K562 (cell line): ENCODE measurements at regions not wholly inside any gene's neighbourhood (a gene's known extent, or its start where the extent isn't known, plus 50 kb on each side); places are given as distances from the start of the nearest gene placed in this dataset.

Source experiments
- ATAC-seq: fragments of 200-7000 bp; cut with Tn5 transposase; 3 replicates; pipeline ENCODE4 v1.9.1; 2020; ENCODE audit warnings: moderate library complexity
- BruUV-seq: library from RNA; stranded (reverse); fragments of 400-500 nt; replicated peaks from 2 replicates; lab custom pipeline; 2021; lab: Mats Ljungman, UMichigan
- CTCF ChIA-PET: fragments of 300-600 bp; formaldehyde crosslinking; extraction: SDS; loops from one replicate; lab custom pipeline; 2021; ENCODE audit warnings: low intra/inter-chr PET ratio; lab: Yijun Ruan, JAX
- POLR2A ChIA-PET: fragments of 300-600, 350-650 bp; sonication (Branson Sonifier 250); formaldehyde crosslinking; extraction: SDS; loops from one replicate; lab custom pipeline; 2021; ENCODE audit warnings: antibody characterized with exemption, inconsistent platforms; lab: Yijun Ruan, JAX
- DNase-seq, 4 experiments: peaks; one replicate each; pipeline versions ENCODE4 v3.0.0 to v3.0.0-alpha.2; 2011 to 2018; ENCODE audit warnings: low spot score in 3 of 4, mixed read lengths in 3 of 4; ENCODE audit errors: extremely low read depth in 1 of 4
- FAIRE-seq: peaks from 2 replicates; lab custom pipeline; 2011; peaks lifted over from hg19 to GRCh38; lab: Jason Lieb, UNC
- H2AFZ ChIP-seq: 2 replicates; pipeline ENCODE4 v1.6.0; 2011; ENCODE audit warnings: low read depth, low read length, control low read depth, inconsistent platforms
- H3K27ac ChIP-seq: fragments of 200-600 bp; 3 replicates; pipeline ENCODE4 v1.8.0; 2011; ENCODE audit warnings: low read depth, mild to moderate bottlenecking, control low read depth, inconsistent platforms, low read length, moderate library complexity, mixed read lengths; ENCODE audit errors: extremely low read depth
- H3K27me3 ChIP-seq, 2 experiments: fragments of 300-600 bp in 1 of 2; 2 replicates in 1 of 2; 3 replicates in 1 of 2; pipeline versions ENCODE4 v1.6.0 to v1.8.0; 2011; ENCODE audit warnings: inconsistent platforms in 2 of 2, low read length in 2 of 2, mild to moderate bottlenecking in 1 of 2, mixed read lengths in 1 of 2, moderate library complexity in 1 of 2; ENCODE audit not compliant: control insufficient read depth in 2 of 2, insufficient read depth in 2 of 2
- H3K36me3 ChIP-seq: fragments of 300-600 bp; 3 replicates; pipeline ENCODE4 v1.8.0; 2011; ENCODE audit warnings: mild to moderate bottlenecking, low read length, inconsistent platforms; ENCODE audit not compliant: control insufficient read depth, insufficient read depth
- H3K4me1 ChIP-seq, 2 experiments: fragments of 200-600 bp in 1 of 2; replicated peaks in 1 of 2; 2 replicates in 1 of 2; 3 replicates in 1 of 2; pipeline versions ENCODE4 v1.5.1 to v1.8.0; 2011; ENCODE audit warnings: inconsistent platforms in 2 of 2, low read length in 2 of 2, mild to moderate bottlenecking in 1 of 2, mixed read lengths in 1 of 2, moderate library complexity in 1 of 2; ENCODE audit not compliant: control insufficient read depth in 2 of 2, insufficient read depth in 2 of 2
- H3K4me2 ChIP-seq: 2 replicates; pipeline ENCODE4 v1.6.1; 2011; ENCODE audit warnings: low read length, control low read depth, inconsistent platforms, mixed read lengths; ENCODE audit not compliant: insufficient read depth
- H3K4me3 ChIP-seq: fragments of 200-600 bp; sonication (generic), shearing (Covaris generic); 2 replicates; pipeline ENCODE4 v1.5.1; 2016; ENCODE audit warnings: control low read depth, inconsistent platforms
- H3K79me2 ChIP-seq: fragments of 200-600 bp; 3 replicates; pipeline ENCODE4 v1.8.0; 2011; ENCODE audit warnings: low read length, inconsistent platforms; ENCODE audit not compliant: control insufficient read depth, insufficient read depth
- H3K9ac ChIP-seq, 2 experiments: 2 replicates each; pipeline versions ENCODE4 v1.6.0 to v1.6.1; 2011; ENCODE audit warnings: low read depth in 2 of 2, low read length in 2 of 2, control low read depth in 1 of 2, inconsistent platforms in 1 of 2, mild to moderate bottlenecking in 1 of 2, mixed read lengths in 1 of 2; ENCODE audit not compliant: insufficient read depth in 1 of 2
- H3K9me1 ChIP-seq: one replicate; pipeline ENCODE4 v1.6.0; 2011; ENCODE audit warnings: inconsistent platforms, mild to moderate bottlenecking, low read length, moderate library complexity; ENCODE audit not compliant: control insufficient read depth, insufficient read depth
- H3K9me3 ChIP-seq: replicated peaks from 2 replicates; pipeline ENCODE4 v1.5.1; 2011; ENCODE audit warnings: low read depth, low read length, inconsistent platforms; ENCODE audit not compliant: control insufficient read depth, insufficient read depth
- H4K20me1 ChIP-seq: replicated peaks from 2 replicates; pipeline ENCODE4 v1.6.1; 2011; ENCODE audit warnings: low read length, inconsistent platforms, mixed read lengths; ENCODE audit not compliant: control insufficient read depth, insufficient read depth
- CSDE1 ChIP-seq, 2 experiments: fragments of 450-650 bp; IDR thresholded peaks; 2 replicates each; pipeline ENCODE4 v1.6.1; 2016; ENCODE audit warnings: mild to moderate bottlenecking in 1 of 2
- ETS2 ChIP-seq: IDR thresholded peaks from 2 replicates; pipeline ENCODE4 v1.6.1; 2016; ENCODE audit warnings: borderline replicate concordance, missing genetic modification characterization, mild to moderate bottlenecking, moderate library complexity, missing compliant biosample characterization; ENCODE audit not compliant: poor library complexity, severe bottlenecking
- ETV5 ChIP-seq: sonication (generic); formaldehyde crosslinking; IDR thresholded peaks from 2 replicates; pipeline ENCODE4 v1.4.0; 2020; ENCODE audit warnings: low read depth, mild to moderate bottlenecking, missing genetic modification reagents
- HNRNPL ChIP-seq: fragments of 200-400 bp; formaldehyde crosslinking; IDR thresholded peaks from 2 replicates; pipeline ENCODE4 v1.6.1; 2017; ENCODE audit warnings: low read depth, mild to moderate bottlenecking, low read length
- MCM3 ChIP-seq: fragments of 450-650 bp; IDR thresholded peaks from 2 replicates; pipeline ENCODE4 v1.6.1; 2016
- MCM7 ChIP-seq, 2 experiments: fragments of 450-650 bp; IDR thresholded peaks; 2 replicates each; pipeline ENCODE4 v1.6.1; 2016 to 2018
- MYBL2 ChIP-seq, 2 experiments: fragments of 450-650 bp in 1 of 2; sonication (generic) in 1 of 2; formaldehyde crosslinking in 1 of 2; IDR thresholded peaks; 2 replicates each; pipeline versions ENCODE4 v1.6.1 to v1.8.1; 2017 to 2022; ENCODE audit warnings: borderline replicate concordance in 1 of 2, inconsistent platforms in 1 of 2, low read depth in 1 of 2, mild to moderate bottlenecking in 1 of 2, missing genetic modification reagents in 1 of 2, moderate library complexity in 1 of 2
- POLR2G ChIP-seq: fragments of 200-400 bp; formaldehyde crosslinking; IDR thresholded peaks from 2 replicates; pipeline ENCODE4 v1.6.1; 2017; ENCODE audit warnings: low read depth, mild to moderate bottlenecking, antibody characterized with exemption, low read length, moderate library complexity
- SIRT6 ChIP-seq: IDR thresholded peaks from one replicate; pipeline ENCODE4 v1.6.1; 2012; ENCODE audit warnings: low read depth, mild to moderate bottlenecking, control low read depth, inconsistent platforms, low read length, moderate library complexity
- SMARCC2 ChIP-seq: fragments of 450-650 bp; IDR thresholded peaks from 2 replicates; pipeline ENCODE4 v1.6.1; 2017; ENCODE audit warnings: antibody characterized with exemption, moderate library complexity, mild to moderate bottlenecking, low read depth
- SP1 ChIP-seq: sonication (generic); formaldehyde crosslinking; IDR thresholded peaks from 2 replicates; pipeline ENCODE4 v1.8.1; 2022; ENCODE audit warnings: mild to moderate bottlenecking, missing genetic modification reagents
- SREBF1 ChIP-seq: fragments of 150-350 bp; IDR thresholded peaks from 2 replicates; pipeline ENCODE4 v1.6.1; 2014; ENCODE audit warnings: antibody characterized with exemption, low read depth, low read length, borderline replicate concordance
- ZNF174 ChIP-seq: fragments of 250-450 bp; sonication (Bioruptor Pico); IDR thresholded peaks from 2 replicates; pipeline ENCODE4 v1.4.0; 2020; ENCODE audit warnings: mild to moderate bottlenecking
- ZSCAN29 ChIP-seq: fragments of 450-650 bp; IDR thresholded peaks from 2 replicates; pipeline ENCODE4 v1.6.1; 2017
- WGBS: fragments of 100-300 bp; shearing (Covaris generic); methylation state at CpG from one replicate; pipeline ENCODE4 v1.1.6; 2016; ENCODE audit warnings: low coverage, mixed read lengths; ENCODE audit not compliant: insufficient coverage; ENCODE audit errors: missing lambda C conversion rate; 5-methylcytosine and 5-hydroxymethylcytosine counted together
- in situ Hi-C: fragments of 300-500 bp; cut with MboI; formaldehyde crosslinking; loops from 4 replicates; pipeline ENCODE4 v1.15.0; 2018; ENCODE audit warnings: inconsistent platforms, mixed read lengths
- intact Hi-C: fragments of 100-400 bp; cut with micrococcal nuclease; formaldehyde crosslinking; loops from 2 replicates; pipeline ENCODE4 v1.14.2; 2022
- TF ChIP-seq, protein P1 (sequence below): fragments of 250-450 bp; sonication (Bioruptor Pico); IDR thresholded peaks from 2 replicates; pipeline ENCODE4 v1.4.0; 2020; ENCODE audit warnings: mild to moderate bottlenecking, moderate library complexity
- TF ChIP-seq, protein P2 (sequence below): sonication (generic); formaldehyde crosslinking; IDR thresholded peaks from 2 replicates; pipeline ENCODE4 v1.8.0; 2022; ENCODE audit warnings: mild to moderate bottlenecking, missing genetic modification reagents
- TF ChIP-seq, protein P3 (sequence below): sonication (generic); formaldehyde crosslinking; IDR thresholded peaks from 2 replicates; pipeline ENCODE4 v1.8.1; 2023; ENCODE audit warnings: missing genetic modification reagents, mild to moderate bottlenecking, borderline replicate concordance

GRCh38 chr4:125572601-125573000 lies 257.8 kb downstream of the FAT4 start:
- FAIRE-seq (no peak), DNase-seq (no peak), ATAC-seq (no peak)
- Histone ChIP-seq H3K36me3 (no peaks in the 10 kb centered on the region), H3K4me1 (no peaks in the 10 kb centered on the region), H3K27me3 (no peaks in the 10 kb centered on the region), H3K9ac (no peak overlapping the region), H2AFZ (no peak overlapping the region), H3K4me3 (no peak overlapping the region), H3K27ac (no peak overlapping the region), H3K4me2 (no peak overlapping the region), H4K20me1 (no peaks in the 10 kb centered on the region), H3K9me1 (no peaks in the 10 kb centered on the region), H3K79me2 (no peaks in the 10 kb centered on the region), H3K9me3 (no peaks in the 10 kb centered on the region)
- intact Hi-C loops, result no loop called here
- 0% methylated on average over 3 of the region's 3 CpGs for WGBS
- no TSS peak for BruUV-seq
- in situ Hi-C loops, result no loop called here
- ChIA-PET POLR2A (no interaction called here), CTCF (no interaction called here)
- TF ChIP-seq MYBL2 (IDR thresholded peaks at IDR 0.05; ENCODE audit: low read depth), result no peak
- no peak for TF ChIP-seq MYBL2 (CRISPR knock-in tag; IDR thresholded peaks at IDR 0.05; ENCODE audit: borderline replicate concordance)
- TF ChIP-seq, protein P1, sequence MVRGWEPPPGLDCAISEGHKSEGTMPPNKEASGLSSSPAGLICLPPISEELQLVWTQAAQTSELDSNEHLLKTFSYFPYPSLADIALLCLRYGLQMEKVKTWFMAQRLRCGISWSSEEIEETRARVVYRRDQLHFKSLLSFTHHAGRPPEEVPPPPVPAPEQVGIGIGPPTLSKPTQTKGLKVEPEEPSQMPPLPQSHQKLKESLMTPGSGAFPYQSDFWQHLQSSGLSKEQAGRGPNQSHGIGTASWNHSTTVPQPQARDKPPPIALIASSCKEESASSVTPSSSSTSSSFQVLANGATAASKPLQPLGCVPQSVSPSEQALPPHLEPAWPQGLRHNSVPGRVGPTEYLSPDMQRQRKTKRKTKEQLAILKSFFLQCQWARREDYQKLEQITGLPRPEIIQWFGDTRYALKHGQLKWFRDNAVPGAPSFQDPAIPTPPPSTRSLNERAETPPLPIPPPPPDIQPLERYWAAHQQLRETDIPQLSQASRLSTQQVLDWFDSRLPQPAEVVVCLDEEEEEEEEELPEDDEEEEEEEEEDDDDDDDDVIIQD, result no peak
- TF ChIP-seq ZSCAN29, result no peak
- TF ChIP-seq ZNF174, result no peak
- no peak for TF ChIP-seq CSDE1 (IDR thresholded peaks at IDR 0.05)
- TF ChIP-seq, protein P2, sequence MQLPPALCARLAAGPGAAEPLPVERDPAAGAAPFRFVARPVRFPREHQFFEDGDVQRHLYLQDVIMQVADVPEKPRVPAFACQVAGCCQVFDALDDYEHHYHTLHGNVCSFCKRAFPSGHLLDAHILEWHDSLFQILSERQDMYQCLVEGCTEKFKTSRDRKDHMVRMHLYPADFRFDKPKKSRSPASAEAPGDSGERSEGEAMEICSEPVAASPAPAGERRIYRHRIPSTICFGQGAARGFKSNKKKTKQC, result no peak
- no peak for TF ChIP-seq ETS2
- no peak for TF ChIP-seq SIRT6
- no peak for TF ChIP-seq POLR2G
- no peak for TF ChIP-seq HNRNPL
- TF ChIP-seq, protein P3, sequence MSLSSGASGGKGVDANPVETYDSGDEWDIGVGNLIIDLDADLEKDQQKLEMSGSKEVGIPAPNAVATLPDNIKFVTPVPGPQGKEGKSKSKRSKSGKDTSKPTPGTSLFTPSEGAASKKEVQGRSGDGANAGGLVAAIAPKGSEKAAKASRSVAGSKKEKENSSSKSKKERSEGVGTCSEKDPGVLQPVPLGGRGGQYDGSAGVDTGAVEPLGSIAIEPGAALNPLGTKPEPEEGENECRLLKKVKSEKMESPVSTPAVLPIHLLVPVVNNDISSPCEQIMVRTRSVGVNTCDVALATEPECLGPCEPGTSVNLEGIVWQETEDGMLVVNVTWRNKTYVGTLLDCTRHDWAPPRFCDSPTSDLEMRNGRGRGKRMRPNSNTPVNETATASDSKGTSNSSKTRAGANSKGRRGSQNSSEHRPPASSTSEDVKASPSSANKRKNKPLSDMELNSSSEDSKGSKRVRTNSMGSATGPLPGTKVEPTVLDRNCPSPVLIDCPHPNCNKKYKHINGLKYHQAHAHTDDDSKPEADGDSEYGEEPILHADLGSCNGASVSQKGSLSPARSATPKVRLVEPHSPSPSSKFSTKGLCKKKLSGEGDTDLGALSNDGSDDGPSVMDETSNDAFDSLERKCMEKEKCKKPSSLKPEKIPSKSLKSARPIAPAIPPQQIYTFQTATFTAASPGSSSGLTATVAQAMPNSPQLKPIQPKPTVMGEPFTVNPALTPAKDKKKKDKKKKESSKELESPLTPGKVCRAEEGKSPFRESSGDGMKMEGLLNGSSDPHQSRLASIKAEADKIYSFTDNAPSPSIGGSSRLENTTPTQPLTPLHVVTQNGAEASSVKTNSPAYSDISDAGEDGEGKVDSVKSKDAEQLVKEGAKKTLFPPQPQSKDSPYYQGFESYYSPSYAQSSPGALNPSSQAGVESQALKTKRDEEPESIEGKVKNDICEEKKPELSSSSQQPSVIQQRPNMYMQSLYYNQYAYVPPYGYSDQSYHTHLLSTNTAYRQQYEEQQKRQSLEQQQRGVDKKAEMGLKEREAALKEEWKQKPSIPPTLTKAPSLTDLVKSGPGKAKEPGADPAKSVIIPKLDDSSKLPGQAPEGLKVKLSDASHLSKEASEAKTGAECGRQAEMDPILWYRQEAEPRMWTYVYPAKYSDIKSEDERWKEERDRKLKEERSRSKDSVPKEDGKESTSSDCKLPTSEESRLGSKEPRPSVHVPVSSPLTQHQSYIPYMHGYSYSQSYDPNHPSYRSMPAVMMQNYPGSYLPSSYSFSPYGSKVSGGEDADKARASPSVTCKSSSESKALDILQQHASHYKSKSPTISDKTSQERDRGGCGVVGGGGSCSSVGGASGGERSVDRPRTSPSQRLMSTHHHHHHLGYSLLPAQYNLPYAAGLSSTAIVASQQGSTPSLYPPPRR (CRISPR knock-in tag), result no peak
- TF ChIP-seq MCM7 (IDR thresholded peaks at IDR 0.05), result no peak
- no peak for TF ChIP-seq SP1 (CRISPR knock-in tag)
- TF ChIP-seq MCM3, result no peak
- TF ChIP-seq ETV5 (CRISPR knock-in tag), result no peak
- TF ChIP-seq SMARCC2, result no peak
- no peak for TF ChIP-seq SREBF1
